GM21447 (cell line): ENCODE measurements at regions not wholly inside any gene's neighbourhood (a gene's known extent, or its start where the extent isn't known, plus 50 kb on each side); places are given as distances from the start of the nearest gene placed in this dataset.

Experiments used
- ATAC-seq: cut with Tn5 transposase; IDR thresholded peaks from one replicate; pipeline ENCODE4 v1.9.1; 2021; ENCODE audit not compliant: unreplicated experiment

DNA sequence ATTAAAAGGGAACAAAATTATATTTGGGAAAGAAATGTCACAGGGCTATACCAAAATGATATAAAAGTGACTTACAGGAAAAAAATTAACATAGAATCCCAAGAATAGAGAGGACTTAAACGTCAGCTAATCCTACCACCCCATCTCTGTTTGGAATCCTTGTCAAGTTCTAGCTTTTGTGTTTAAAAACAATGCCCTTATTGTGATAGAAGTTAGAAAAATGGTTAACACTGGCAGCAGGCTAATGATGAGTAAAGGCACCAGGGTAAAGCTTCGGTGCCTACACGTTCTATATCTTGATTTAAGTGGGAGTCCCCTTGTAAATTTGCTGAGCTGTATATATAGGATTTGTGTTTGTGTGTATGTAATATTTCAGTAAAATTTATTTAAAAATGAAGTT is 453.3 kb upstream of the TENM4 start:
- ATAC-seq: no peak

DNA sequence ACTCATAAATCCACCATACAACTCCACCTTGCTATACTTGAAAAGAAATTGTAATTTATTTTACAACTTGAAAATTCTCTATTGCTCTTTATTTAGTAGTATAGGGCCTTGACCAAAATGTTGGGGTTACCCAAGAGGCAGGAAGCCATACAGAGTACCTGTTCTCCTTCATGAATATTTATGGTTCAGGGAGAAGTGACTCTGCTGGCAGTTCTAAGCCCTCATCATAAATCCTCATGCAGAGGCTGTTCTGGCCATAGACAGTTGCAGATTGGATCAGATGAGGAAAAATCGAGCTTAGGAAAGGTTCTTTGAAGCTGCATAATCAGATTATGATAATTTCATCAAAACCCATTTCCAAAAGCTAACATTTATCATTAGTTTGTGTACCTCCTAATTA is 449.4 kb upstream of the TENM4 start:
- ATAC-seq: no peak

DNA sequence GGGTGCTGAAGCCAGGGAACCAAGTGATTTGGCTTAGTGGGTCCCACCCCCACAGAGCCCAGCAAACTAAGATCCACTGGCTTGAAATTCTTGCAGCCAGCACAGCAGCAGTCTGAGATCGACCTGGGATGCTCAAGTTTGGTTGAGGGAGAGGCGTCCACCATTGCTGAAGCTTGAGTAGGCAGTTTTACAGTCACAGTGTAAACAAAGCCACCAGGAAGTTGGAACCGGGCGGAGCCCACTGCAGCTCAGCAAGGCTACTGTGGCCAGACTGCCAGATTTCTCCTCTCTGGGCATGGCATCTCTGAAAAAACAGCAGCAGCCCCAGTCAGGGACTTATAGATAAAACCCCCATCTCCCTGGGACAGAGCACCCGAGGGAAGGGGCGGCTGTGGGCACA is 424.1 kb upstream of the TENM4 start:
- ATAC-seq: no peak

DNA sequence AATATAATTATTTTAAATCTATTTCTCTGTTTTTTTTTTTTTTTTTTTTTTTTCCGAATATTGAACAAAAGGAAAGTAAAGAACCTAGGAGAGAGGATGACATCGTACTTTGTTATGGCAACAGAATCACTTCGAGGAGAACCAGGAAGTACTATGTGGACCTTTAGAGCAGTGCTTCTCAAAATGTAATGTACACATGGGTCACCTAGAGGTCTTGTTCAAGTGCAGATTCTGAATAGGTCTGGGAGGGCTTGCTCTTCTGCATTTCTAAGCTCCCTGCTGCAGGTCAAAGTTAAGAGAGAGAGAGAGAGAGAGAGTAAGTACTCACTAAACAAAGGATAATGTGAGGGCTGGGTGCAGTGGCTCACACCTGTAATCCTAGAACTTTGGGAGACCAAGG is 419.5 kb upstream of the TENM4 start:
- ATAC-seq: no peak

DNA sequence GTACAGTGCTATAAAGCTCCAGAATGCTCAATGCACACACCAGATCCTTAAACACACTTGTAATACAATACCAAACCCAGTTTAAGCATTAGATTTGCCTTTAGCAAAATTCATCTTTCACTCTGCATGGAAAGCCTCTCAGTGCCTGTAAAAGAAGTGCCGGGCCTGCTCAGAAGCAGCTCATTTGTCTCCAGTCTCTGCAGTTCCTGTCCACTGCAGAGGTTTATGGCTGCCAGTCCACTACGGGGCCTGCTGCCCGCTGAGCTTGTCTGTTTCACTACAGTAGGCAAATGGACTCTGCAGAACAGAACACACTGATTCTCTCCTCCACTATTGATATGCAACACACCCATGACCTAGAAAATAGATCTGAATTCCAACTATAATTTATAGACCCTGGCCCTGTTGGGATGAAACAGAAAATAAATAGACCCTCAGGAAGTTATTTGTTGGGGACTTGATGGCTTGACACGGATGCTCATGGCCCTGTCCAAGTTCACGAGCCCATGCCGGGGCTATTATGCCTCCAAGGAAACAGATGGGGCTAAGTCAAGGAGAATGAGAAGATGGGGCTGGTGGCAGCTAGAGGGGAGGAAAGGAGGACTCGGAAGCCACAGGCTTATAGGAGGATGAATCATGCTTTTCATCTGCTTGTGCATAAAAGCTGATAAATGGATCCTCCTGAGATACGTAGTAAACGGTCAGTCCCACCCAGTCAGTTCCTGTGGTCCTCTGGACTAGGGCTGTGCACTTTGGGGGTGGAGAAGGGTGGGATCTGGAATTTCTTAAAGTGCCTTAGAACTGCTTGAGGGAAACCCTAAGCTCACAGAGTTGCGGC is 416.8 kb upstream of the TENM4 start:
- no peak for ATAC-seq

DNA sequence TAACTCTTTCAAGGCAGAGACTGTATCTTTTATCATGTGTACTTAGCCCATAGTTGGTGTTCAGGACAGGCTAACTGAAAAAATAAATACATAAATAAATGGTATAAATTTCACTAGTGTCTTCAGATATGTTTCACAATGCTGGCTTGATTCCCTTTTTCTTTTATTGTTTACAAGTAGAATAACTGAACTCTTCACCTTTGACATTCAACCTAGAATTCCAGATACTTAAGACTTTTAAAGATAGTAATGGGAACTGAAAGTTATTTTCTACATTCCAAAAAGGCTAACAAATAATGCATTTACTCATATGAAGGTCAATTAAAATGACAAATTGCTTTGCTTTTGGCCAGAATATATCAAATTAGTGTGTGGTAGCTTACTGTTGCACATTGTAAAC is 411.3 kb upstream of the TENM4 start:
- no peak for ATAC-seq

DNA sequence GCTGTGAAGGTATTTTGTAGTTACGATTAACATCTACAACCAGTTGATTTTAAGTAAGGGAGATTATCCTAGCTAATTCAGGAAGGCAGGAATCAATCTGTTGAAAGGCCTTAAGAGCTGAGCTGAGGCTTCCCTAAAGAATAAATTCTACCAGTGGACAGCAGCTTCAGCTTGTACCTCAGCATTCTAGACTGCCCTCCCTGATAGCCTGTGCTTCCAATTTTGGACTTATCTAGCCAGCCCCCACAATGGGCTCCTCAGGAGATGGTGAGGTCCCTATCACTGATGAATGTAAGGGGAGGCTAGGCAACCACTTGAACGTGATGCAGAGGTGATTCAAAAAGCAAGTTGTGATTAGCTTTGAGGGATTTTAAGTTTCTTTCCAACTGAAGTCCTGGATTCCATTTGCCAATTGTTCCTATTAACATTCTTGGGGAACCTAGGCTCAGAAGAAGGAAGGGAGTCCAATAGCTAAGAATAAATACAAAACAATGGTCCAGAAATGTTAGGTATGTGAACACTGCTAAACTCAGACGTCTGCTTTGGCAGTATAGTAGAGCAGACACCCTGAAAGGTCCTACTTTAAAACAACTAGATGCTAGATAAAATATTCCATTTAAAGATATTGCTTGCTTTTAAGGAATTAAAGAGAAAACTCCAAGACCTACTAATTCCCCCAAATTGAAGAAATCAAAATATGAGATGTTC is 404.3 kb upstream of the TENM4 start:
- no peak for ATAC-seq

DNA sequence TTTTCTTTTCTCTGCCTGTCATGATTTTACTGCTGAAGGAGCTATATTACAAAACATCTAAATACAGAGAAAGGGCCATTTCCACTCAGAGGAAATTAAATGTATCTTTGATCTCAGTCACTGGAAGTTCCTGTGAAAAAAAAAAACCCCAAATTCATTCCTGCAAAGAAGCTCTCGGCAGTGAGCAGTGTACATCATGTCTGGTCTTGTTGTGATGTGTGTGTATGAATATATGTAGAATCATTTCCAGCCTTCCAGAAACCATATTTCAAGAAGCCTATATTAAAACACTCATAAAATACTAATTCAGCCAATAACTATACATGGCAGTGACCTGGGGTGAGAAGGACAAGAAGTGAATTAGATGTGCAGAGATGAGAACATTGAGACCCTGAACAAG is 393.2 kb upstream of the TENM4 start:
- ATAC-seq: no peak

DNA sequence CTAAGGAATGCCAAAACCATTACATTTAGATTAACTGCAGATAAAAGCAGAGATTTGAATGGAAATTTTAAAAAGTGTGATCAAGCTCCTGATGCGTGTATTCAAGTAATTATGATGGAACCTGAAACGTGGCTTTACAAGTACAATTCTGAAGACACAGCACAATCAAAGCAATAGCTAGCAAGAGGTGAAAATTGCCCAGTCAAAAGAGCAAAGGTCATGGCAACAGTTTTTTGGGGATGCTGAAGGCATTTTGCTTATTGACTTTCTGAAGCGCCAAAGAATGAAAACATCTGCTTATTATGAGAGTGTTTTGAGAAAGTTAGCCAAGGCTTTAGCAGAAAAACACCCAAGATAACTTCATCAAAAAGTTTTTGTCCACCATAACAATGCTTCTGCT is 389.6 kb upstream of the TENM4 start:
- no peak for ATAC-seq

DNA sequence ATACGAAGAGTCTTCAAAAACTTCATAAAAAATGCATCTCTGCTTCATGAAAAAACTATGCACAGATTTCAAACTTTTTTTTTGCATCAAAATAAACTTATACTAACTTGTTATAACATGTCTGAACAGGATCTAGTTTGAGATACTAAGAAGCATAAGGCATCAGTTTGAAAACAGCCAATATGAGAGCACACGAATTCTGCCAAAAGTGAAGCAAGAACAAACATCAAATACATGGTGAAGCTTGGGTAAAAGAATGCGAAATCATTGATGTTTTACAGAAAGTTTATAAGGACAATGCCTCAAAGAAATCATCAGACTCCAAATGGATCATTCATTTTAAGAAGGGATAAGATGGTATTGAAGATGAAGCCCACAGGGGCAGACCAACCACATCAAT is 389.1 kb upstream of the TENM4 start:
- ATAC-seq: no peak

DNA sequence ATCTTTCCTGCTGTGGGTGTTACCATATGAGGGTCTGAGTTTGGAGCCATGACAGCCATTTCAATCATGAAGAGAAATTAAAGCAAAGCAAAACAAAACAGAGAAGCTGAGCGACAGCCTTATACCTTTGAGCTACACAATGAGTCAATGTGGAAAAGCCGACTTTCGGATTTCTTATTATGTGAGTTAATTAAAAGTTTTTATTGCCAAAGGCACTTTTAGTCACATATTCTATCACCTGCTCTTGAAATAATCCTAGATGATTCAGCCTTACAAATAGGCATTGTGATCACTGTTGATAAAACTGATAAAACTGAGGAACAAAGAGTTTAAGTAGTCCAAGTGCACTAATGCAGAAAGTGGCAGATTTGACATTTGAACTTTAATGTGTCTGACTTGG is 381.9 kb upstream of the TENM4 start:
- ATAC-seq: no peak

DNA sequence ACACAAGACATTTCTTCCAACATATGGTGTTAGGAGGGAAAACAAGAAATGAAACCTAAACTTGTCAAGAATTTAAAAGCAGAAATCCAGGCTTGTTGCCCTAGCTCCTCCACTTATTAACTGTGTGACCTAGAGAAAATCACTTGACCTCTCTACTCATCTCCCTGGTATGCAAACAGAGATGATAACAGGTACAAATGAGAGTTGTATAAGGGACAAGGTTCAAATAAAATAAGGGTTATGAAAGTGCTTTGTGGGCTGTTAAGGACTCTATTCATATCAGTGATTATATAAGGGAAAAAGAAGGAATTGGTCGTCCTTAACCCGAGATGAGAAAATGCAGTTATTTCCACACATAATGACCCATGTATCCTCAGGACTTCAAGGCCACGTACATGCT is 372.7 kb upstream of the TENM4 start:
- no peak for ATAC-seq

DNA sequence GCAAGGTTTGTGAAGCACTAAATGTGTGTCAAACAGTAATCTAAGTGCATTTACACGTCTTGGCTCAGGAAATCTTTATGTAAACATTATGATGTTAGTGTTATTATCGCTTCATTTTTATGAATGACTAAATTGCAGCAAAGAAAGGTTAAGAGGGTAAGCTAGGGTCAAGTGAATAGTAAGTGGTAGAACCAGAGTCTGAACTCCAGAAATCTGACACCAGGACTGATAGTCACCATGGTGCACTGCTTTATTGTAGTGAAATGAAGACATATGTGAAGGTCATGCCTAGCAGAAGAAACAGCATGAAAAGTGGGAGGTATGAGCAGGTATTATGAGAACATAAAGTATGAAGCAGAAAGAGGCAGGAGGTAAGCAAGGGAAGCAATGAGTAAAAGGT is 368.7 kb upstream of the TENM4 start:
- no peak for ATAC-seq

DNA sequence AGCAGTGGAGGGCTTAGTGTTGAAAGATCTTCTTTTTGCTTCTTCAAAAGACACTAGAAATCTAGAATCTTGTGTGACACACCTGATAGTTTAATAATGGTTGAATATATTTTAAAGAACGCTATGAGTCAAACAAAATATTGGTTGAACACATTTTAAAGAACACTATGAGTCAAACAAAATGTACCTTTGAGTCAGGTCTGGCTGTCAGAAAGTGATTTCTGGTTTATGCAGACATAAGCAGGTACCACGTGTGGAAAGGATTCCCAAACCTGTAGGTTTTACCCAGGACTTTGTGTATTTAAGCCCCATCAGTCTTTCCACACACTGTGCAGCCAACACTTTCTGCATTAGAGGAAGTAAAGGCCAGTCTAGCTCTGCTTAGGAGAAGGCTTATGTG is 366.7 kb upstream of the TENM4 start:
- no peak for ATAC-seq

DNA sequence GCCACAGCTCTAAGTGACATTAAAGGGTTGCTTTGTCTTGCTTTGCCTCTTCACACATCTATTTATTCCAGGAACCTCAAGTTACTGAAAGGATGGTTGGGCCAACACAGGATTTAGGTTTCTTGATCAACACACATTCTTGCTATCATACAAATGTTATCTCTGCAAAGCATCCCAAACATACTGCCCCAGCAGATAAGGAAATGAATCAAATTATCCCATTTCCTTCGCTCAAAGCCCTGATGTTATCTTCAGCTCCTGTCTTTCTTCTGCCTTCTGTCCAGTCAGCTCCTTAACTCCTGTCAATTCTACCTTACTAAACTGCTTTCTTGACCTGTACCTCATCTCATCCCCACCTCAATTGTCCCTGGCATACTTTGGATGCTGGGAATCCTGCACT is 355.9 kb upstream of the TENM4 start:
- no peak for ATAC-seq

DNA sequence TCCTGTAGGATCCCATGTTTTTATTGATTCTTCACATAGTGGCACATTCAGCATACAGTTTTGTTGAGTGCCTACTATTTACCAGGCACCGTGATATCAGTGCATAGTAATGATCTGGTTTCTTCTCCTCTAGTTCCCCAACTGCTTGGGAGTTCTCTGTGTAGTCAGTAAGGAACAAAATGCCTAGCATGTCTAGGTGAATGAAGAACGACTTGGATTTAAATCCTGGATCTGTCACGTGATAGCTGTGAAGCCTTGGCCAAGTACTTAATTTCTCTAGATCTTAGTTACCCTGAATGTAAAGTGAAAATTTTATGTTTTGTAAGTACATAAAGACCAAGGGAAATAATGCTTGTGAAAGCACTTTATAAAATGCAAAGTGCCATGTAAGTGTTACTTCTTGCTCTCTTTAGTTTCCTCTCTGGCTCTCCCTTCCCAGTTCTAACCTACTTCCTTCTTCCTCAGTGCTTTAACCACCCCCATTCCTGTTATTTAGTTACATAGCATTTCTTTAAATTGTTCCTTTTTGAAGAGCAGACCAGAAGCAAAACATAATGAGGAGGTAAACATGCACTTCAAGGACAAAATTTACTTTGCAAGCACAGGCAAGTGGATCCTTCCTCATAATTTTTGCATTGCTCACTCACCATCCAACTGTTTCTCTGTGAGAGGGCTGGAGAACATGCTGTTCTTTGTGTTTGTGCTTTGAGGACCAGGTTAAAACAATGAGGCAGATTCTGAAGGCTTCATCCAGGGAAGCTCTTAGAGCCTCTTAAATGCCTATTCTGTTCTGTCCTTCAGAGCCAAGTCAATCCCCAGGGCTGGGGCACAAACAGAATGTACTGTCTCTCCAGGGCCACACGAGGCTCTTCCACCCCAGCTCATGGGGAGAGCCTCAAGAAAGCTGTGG is 353.9 kb upstream of the TENM4 start:
- ATAC-seq: no peak

DNA sequence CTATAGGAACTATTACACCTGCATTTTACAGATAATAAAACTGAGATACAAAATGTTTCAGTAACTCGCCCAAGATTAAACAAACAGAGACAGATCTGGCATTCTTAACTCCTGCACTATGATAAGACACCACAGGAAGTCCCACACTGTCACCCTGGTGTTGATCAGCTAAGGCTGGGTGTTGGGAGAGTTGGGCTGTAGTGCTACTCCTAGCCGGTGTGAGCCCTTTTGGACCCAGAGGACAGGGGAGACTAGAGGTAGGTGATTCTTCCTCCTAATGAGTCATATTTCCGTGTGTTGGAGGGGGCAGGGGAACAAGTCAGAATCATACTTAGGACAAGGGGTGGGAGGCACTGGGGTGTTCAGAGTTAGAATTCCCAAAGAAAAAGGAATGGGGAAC is 353.2 kb upstream of the TENM4 start:
- ATAC-seq: no peak

DNA sequence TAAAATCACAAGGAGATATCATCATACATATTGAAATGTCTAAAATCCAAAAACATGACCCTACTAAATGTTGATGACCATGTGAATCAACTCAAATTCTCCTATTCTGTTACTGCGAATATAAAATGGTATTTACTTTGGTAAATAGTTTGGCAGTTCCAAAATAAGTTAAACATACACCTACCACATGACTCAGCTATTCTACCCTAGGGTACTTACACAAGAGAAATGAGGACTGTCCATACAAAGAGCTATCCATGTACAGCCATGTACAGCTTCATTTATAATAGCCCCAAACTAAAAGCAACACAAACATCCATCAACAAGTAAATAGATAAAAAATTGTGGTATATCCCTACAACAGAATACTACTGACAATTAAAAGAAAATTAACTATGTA is 346.1 kb upstream of the TENM4 start:
- no peak for ATAC-seq

DNA sequence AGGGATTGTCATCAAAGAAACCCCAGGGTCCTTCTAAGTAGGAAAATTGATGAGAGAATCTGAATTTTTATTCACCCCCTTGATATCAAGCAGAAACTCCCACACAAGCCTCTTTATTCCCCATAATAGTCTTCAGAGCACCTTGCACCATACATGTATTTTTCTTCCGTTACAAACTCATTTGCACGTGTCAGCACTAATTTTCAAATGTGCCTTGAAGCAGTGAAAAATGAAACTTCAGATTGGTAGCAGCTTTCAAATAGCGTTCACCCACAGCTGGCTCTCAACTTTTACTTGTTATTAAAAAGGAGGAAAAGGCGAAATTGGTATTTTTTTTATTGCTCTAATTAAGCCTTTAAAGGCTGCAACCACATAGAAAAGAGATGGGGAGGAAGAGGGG is 343.0 kb upstream of the TENM4 start:
- no peak for ATAC-seq

DNA sequence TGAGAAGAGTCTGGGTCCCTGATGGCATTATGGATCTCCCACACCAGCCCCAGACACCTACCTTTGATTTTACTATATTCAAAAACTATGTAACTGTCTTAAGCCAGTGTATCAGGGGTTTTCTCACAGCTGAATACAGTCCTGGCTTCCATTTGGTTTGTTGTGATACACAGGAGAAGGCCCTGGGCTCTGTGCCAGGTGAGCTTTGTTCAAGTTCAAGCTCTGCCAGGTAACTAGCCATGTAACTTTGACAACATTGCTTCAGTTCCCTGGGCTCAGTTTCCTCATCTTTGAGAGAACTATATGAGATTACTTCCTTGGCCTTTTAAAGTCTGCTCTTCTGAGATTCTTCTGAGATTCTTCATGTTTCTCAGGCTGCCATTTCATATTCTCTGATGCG is 327.5 kb upstream of the TENM4 start:
- no peak for ATAC-seq

DNA sequence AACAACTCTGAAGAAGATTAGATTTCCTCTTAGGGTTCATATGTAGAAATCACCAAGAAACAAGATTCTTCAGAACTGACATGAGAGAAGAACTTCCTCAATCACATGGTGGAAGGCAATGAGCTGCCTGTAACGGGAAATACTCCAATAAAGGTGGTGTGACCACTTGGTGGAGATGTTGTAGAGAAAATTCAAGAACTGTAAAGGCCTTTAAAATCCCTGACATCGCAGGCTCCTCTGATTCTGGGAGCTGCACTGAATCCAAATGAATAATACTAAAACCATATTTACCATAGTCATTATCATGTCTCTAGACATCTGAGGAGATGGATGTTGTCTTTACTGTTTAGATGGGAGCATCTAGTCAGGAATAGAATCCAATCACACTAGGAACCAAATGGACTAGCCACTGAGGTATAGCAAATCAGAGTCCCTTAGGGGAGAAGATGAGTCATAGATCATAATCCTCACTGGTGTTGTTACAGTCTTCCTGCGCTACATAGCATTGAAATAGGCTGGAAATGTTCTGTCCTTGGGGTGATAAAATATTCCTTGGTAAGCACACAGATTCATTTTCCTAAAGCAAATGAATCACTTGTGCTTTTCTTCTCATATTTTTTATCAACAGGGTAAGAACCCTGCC is 321.6 kb upstream of the TENM4 start:
- no peak for ATAC-seq
